GM20000 (cell line): ENCODE measurements at regions not wholly inside any gene's neighbourhood (a gene's known extent, or its start where the extent isn't known, plus 50 kb on each side); places are given as distances from the start of the nearest gene placed in this dataset.

Experiments used
- DNase-seq: peaks from one replicate; pipeline ENCODE4 v3.0.0; 2012; ENCODE audit warnings: low spot score
- TF ChIP-seq, protein P1 (sequence below): IDR thresholded peaks from 2 replicates; pipeline ENCODE4 v1.5.1; 2012; ENCODE audit warnings: mild to moderate bottlenecking, control low read depth; ENCODE audit errors: extremely low read depth, missing control alignments

DNA sequence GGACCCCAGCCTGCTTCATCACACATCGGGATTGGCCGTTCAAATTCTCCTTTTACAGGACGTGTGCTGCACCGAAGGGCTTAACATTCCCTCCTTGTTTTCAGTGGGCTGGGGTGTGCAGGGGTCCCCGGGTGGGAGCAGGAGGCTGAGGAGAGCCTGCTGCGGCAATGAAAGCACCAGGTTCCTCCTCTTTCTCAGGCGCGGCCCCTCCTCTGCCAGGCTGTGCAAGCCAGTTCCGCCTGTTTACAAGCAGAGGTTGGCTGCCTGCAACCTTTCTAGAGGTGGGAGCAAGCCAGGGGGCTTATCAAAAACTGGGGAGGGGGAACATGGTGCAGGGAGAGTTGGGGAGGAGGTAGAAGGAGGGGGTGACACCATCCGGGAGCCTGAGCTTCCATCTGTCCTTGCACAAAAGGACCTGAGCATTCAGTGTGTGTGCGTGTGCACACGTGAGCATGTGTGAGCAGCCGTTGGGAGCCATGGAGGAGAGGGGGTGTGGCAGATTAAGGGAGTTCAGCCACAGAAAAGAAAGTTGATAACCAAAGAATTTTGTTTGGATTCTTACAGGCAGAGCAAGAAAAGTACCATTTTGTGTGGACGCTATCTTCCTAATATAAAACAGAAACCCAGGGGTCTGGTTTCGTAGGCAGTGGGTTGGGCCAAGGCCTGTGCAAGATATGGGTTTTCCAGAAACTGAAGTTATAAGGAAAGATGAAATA is 108.8 kb upstream of the RFLNA start:
- TF ChIP-seq, protein P1, sequence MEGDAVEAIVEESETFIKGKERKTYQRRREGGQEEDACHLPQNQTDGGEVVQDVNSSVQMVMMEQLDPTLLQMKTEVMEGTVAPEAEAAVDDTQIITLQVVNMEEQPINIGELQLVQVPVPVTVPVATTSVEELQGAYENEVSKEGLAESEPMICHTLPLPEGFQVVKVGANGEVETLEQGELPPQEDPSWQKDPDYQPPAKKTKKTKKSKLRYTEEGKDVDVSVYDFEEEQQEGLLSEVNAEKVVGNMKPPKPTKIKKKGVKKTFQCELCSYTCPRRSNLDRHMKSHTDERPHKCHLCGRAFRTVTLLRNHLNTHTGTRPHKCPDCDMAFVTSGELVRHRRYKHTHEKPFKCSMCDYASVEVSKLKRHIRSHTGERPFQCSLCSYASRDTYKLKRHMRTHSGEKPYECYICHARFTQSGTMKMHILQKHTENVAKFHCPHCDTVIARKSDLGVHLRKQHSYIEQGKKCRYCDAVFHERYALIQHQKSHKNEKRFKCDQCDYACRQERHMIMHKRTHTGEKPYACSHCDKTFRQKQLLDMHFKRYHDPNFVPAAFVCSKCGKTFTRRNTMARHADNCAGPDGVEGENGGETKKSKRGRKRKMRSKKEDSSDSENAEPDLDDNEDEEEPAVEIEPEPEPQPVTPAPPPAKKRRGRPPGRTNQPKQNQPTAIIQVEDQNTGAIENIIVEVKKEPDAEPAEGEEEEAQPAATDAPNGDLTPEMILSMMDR = no peak
- no peak for DNase-seq

DNA sequence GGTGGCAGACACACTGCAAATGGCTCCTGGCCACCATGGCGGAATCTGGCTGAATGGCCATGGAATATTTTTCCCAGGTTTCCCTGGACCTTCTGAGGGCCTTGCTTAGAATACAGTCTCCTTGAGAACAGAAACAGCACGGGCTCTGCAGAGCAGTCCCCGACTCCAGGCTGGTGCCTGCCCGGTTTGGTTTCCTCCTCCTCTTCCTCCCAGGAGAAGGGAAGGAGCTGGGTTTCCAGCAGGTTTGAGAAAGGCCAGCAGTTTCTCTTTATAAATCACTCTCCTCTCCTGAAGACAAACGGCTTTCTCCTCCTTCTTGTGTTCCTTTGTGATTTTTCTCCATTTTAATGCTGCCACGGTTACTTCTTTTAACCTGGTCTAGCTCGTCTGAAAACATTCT is 106.8 kb upstream of the RFLNA start:
- TF ChIP-seq, protein P1 = no peak
- DNase-seq = no peak

DNA sequence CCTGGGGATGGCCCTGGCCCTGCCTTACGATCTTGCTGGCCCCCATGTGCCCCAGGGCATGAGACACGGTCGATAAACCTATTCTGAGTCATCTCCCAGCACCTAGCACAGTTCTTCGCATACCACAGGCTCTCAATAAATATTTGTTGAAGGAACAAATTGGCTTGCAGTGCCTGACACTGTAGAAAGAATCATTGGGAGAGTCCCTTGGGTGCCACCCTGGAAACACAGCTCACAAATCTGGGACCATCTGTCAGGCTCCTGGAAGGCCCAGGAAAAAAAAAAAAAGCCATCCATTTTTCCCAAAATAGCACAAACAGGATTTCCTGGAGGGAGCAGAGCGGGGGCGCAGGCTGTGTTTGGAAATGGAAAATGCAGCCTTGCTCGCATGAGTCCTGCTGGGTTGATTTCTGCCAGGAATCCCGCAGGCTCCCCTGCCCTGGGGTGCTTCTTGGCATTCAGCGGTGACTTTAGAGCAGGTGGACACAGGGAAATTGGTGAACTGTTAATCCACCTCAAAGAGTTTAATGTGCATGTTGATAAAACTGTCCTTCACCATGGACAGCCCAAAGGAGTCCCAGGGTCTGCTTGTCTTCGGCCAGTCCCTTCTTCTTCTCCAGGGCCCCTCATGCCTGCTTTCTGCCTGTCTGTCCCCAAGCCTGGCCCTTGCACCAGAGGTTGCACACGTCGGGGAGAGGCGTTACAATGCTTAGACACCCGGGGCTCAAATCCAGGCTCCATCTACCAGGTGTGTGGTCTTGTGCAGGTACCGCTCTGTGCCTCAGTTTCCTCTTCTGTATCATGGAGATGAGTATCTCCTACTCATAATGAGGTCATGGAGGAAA is 106.1 kb upstream of the RFLNA start:
- no peak for DNase-seq
- TF ChIP-seq, protein P1 = no peak

DNA sequence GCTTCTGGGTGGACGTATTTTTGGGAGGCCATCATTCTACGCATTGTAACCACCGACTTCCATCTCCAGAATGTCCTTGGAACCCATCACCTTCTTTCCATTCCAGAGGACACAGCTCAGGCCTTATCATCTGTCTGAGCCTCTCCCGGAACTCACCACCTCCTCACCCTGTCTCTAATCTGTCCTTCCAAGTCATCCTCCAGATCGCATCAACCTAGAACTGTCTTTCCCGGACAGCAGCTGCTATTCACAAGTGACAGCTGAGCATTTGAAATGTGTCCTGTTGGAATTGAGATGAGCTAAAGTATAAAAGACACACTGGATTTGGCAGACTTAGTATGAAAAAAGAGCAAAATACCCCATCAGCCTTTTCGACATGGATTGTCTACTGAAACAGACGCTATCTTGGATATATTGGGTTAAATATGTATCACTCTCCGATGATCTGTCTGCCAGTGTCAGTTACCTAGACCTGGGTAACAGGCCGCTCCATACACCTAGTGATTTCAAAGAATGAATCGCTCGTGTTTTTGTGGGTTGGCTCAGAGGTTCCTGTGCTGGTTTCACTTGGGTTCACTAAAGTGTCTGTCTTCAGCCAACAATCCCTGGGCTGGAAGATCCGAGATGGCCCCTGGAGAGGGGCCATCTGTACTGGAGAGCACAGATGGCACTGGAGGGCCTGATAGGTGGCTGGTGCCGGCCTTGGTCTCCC is 104.4 kb upstream of the RFLNA start:
- TF ChIP-seq, protein P1 = no peak
- no peak for DNase-seq

DNA sequence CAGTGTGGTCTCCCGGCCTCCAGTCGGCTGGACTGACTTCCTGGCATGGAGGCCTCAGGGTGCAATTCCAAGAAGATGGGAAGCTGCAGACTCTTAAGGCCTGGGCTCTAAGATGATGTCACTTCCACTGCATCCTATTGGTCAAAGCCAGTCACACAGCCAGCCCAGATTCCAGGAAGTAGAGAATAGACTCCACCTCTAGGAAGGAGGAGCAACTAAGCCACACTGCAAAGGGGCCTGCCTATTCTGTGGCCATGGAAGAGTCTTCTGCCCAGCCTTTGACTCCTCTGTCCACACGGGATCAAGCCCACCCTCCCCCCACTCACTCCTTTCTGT is 103.9 kb upstream of the RFLNA start:
- no peak for DNase-seq
- TF ChIP-seq, protein P1 = no peak

DNA sequence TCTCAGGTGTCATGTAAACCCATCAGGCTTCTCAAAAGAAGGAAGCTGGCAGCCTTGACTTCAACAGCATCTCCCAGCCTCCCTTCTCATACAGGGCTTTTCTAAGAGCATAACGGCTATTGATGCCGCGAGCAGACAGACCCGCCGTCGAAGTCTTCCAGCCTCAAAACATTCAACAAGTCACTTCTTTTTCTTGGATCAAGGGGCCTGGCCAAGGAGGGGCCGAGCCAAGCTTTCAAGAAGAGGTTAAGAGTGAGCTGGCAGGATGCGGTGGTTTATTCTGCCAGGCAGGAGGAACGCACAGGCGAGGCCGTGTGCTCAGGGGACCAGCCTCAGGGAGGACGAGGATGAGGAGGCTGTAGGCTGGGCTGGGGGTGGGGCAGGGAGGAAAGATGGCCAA is 102.9 kb upstream of the RFLNA start:
- DNase-seq = no peak
- TF ChIP-seq, protein P1 = no peak
